ENCODE measurements at regions not wholly inside any gene's neighbourhood (a gene's known extent, or its start where the extent isn't known, plus 50 kb on each side); places are given as distances from the start of the nearest gene placed in this dataset.

- Histone ChIP-seq H3K27me3 (ENCODE audit: insufficient read depth, poor library complexity, severe bottlenecking) (no peaks in the 10 kb centered on the region), H3K36me3 (ENCODE audit: low read depth) (peaks cover 33% of the 10 kb centered on the region), H3K9me3 (ENCODE audit: severe bottlenecking) (peaks cover 4% of the 10 kb centered on the region), H3K27ac (ENCODE audit: poor library complexity, severe bottlenecking) (peak overlapping the region; percentile 69), H3K4me1 (ENCODE audit: insufficient read depth, poor library complexity, severe bottlenecking) (peaks cover 23% of the 10 kb centered on the region), H3K4me3 (ENCODE audit: severe bottlenecking) (no peak overlapping the region)
- peak; percentile 87 for TF ChIP-seq CTCF (IDR thresholded peaks at IDR 0.05; ENCODE audit: poor library complexity, severe bottlenecking)
- peak; percentile 81 for DNase-seq (ENCODE audit: low spot score)
- ATAC-seq (ENCODE audit: low read depth): peak; percentile 71
Observed at GRCh38 chr17:77331301-77331864, 190.6 kb downstream of the SEC14L1 start.

GRCh38 chr17:77332034-77332971 lies 191.5 kb downstream of the SEC14L1 start:
- H3K36me3 ChIP-seq (ENCODE audit: low read depth): peaks cover 32% of the 10 kb centered on the region
- H3K4me3 ChIP-seq (ENCODE audit: severe bottlenecking): no peak overlapping the region
- no peak for TF ChIP-seq CTCF (IDR thresholded peaks at IDR 0.05; ENCODE audit: poor library complexity, severe bottlenecking)
- peaks cover 23% of the 10 kb centered on the region for H3K4me1 ChIP-seq (ENCODE audit: insufficient read depth, poor library complexity, severe bottlenecking)
- no peak for DNase-seq (ENCODE audit: low spot score)
- H3K9me3 ChIP-seq (ENCODE audit: severe bottlenecking): peaks cover 7% of the 10 kb centered on the region
- ATAC-seq (ENCODE audit: low read depth): no peak
- no peaks in the 10 kb centered on the region for H3K27me3 ChIP-seq (ENCODE audit: insufficient read depth, poor library complexity, severe bottlenecking)
- H3K27ac ChIP-seq (ENCODE audit: poor library complexity, severe bottlenecking): peak overlapping the region; percentile 69

GRCh38 chr17:77332981-77333685 lies 192.4 kb downstream of the SEC14L1 start:
- DNase-seq (ENCODE audit: low spot score) (no peak), ATAC-seq (ENCODE audit: low read depth) (peak; percentile 53; the same call in 1 of the 3 replicates)
- Histone ChIP-seq H3K27me3 (ENCODE audit: insufficient read depth, poor library complexity, severe bottlenecking) (no peaks in the 10 kb centered on the region), H3K27ac (ENCODE audit: poor library complexity, severe bottlenecking) (peak overlapping the region; percentile 69), H3K36me3 (ENCODE audit: low read depth) (peaks cover 39% of the 10 kb centered on the region), H3K4me1 (ENCODE audit: insufficient read depth, poor library complexity, severe bottlenecking) (peaks cover 23% of the 10 kb centered on the region), H3K4me3 (ENCODE audit: severe bottlenecking) (no peak overlapping the region), H3K9me3 (ENCODE audit: severe bottlenecking) (peaks cover 7% of the 10 kb centered on the region)
- TF ChIP-seq CTCF (IDR thresholded peaks at IDR 0.05; ENCODE audit: poor library complexity, severe bottlenecking): no peak

- no peak overlapping the region for H3K4me3 ChIP-seq (ENCODE audit: severe bottlenecking)
- peaks cover 55% of the 10 kb centered on the region for H3K36me3 ChIP-seq (ENCODE audit: low read depth)
- ATAC-seq (ENCODE audit: low read depth): no peak
- H3K27ac ChIP-seq (ENCODE audit: poor library complexity, severe bottlenecking): no peak overlapping the region
- H3K9me3 ChIP-seq (ENCODE audit: severe bottlenecking): peaks cover 7% of the 10 kb centered on the region
- no peaks in the 10 kb centered on the region for H3K27me3 ChIP-seq (ENCODE audit: insufficient read depth, poor library complexity, severe bottlenecking)
- no peak for TF ChIP-seq CTCF (IDR thresholded peaks at IDR 0.05; ENCODE audit: poor library complexity, severe bottlenecking)
- DNase-seq (ENCODE audit: low spot score): no peak
- H3K4me1 ChIP-seq (ENCODE audit: insufficient read depth, poor library complexity, severe bottlenecking): peaks cover 18% of the 10 kb centered on the region
Observed at GRCh38 chr17:77337150-77337549, 196.4 kb downstream of the SEC14L1 start.

Measured in RWPE2 (cell line).